Astrocyte (in vitro differentiated cells and primary cell): ENCODE measurements at regions not wholly inside any gene's neighbourhood (a gene's known extent, or its start where the extent isn't known, plus 50 kb on each side); places are given as distances from the start of the nearest gene placed in this dataset.

Source experiments
- DNase-seq: peaks from one replicate; pipeline ENCODE4 v3.0.0-alpha.2; 2010; ENCODE audit warnings: low read depth
- FAIRE-seq: peaks from 2 replicates; lab custom pipeline; 2011; peaks lifted over from hg19 to GRCh38; lab: Jason Lieb, UNC
- H2AFZ ChIP-seq: 2 replicates; pipeline ENCODE4 v1.6.0; 2012; ENCODE audit warnings: low read depth, low read length, inconsistent platforms
- H3K27ac ChIP-seq: 2 replicates; pipeline ENCODE4 v1.5.1; 2011; ENCODE audit warnings: low read depth, low read length, inconsistent platforms
- H3K27me3 ChIP-seq: 2 replicates; pipeline ENCODE4 v1.6.0; 2011; ENCODE audit warnings: low read length, inconsistent platforms; ENCODE audit not compliant: insufficient read depth
- H3K36me3 ChIP-seq: 2 replicates; pipeline ENCODE4 v1.5.1; 2011; ENCODE audit warnings: low read length, inconsistent platforms; ENCODE audit not compliant: insufficient read depth
- H3K4me1 ChIP-seq: 2 replicates; pipeline ENCODE4 v1.5.1; 2011; ENCODE audit warnings: low read length, inconsistent platforms; ENCODE audit not compliant: insufficient read depth
- H3K4me2 ChIP-seq: 2 replicates; pipeline ENCODE4 v1.6.0; 2012; ENCODE audit warnings: low read length, inconsistent platforms
- H3K4me3 ChIP-seq: 2 replicates; pipeline ENCODE4 v1.5.1; 2011; ENCODE audit warnings: low read depth, mild to moderate bottlenecking, low read length, inconsistent platforms; ENCODE audit not compliant: insufficient read depth
- H3K79me2 ChIP-seq: 2 replicates; pipeline ENCODE4 v1.6.0; 2012; ENCODE audit warnings: mild to moderate bottlenecking, low read length, inconsistent platforms; ENCODE audit not compliant: insufficient read depth
- H3K9ac ChIP-seq: 2 replicates; pipeline ENCODE4 v1.6.0; 2012; ENCODE audit warnings: mild to moderate bottlenecking, low read length, inconsistent platforms
- H3K9me3 ChIP-seq: 2 replicates; pipeline ENCODE4 v1.5.1; 2012; ENCODE audit warnings: low read depth, mild to moderate bottlenecking, low read length, inconsistent platforms; ENCODE audit not compliant: insufficient read depth
- H4K20me1 ChIP-seq: 2 replicates; pipeline ENCODE4 v1.6.0; 2012; ENCODE audit warnings: low read length, inconsistent platforms; ENCODE audit not compliant: insufficient read depth
- H3K27ac Mint-ChIP-seq: one replicate; pipeline ENCODE4 v1.8.0; 2021; ENCODE audit warnings: mild to moderate bottlenecking, mixed read lengths; ENCODE audit not compliant: unreplicated experiment
- H3K27me3 Mint-ChIP-seq: one replicate; pipeline ENCODE4 v1.8.0; 2021; ENCODE audit warnings: low read depth, mixed read lengths; ENCODE audit not compliant: unreplicated experiment
- H3K36me3 Mint-ChIP-seq: one replicate; pipeline ENCODE4 v1.8.0; 2021; ENCODE audit warnings: low read depth, mixed read lengths; ENCODE audit not compliant: unreplicated experiment
- H3K4me1 Mint-ChIP-seq: one replicate; pipeline ENCODE4 v1.8.0; 2021; ENCODE audit warnings: low read depth, mixed read lengths; ENCODE audit not compliant: unreplicated experiment
- H3K4me3 Mint-ChIP-seq: one replicate; pipeline ENCODE4 v1.8.0; 2021; ENCODE audit warnings: mild to moderate bottlenecking, moderate library complexity, mixed read lengths; ENCODE audit not compliant: unreplicated experiment
- H3K9me3 Mint-ChIP-seq: one replicate; pipeline ENCODE4 v1.8.0; 2021; ENCODE audit warnings: mild to moderate bottlenecking, mixed read lengths; ENCODE audit not compliant: unreplicated experiment
- CTCF ChIP-seq: IDR thresholded peaks from 2 replicates; pipeline ENCODE4 v1.5.1; 2011; ENCODE audit warnings: low read depth, mild to moderate bottlenecking, inconsistent platforms, low read length, moderate library complexity; ENCODE audit not compliant: insufficient read depth
- EZH2 ChIP-seq: IDR thresholded peaks from 2 replicates; pipeline ENCODE4 v1.6.1; 2012; ENCODE audit warnings: mild to moderate bottlenecking, low read length, inconsistent platforms; ENCODE audit not compliant: insufficient read depth

- Histone ChIP-seq H2AFZ (no peak overlapping the region), H3K9me3 (peaks cover 6% of the 10 kb centered on the region), H4K20me1 (no peaks in the 10 kb centered on the region), H3K36me3 (no peaks in the 10 kb centered on the region), H3K27me3 (no peaks in the 10 kb centered on the region), H3K27ac (no peak overlapping the region), H3K79me2 (no peaks in the 10 kb centered on the region), H3K9ac (no peak overlapping the region), H3K4me2 (no peak overlapping the region), H3K4me1 (no peaks in the 10 kb centered on the region), H3K4me3 (no peak overlapping the region)
- DNase-seq = no peak
- Mint-ChIP-seq H3K9me3 (no peaks in the 10 kb centered on the region), H3K4me1 (peaks cover 4% of the 10 kb centered on the region), H3K4me3 (no peak overlapping the region), H3K27ac (no peak overlapping the region), H3K36me3 (no peaks in the 10 kb centered on the region), H3K27me3 (no peaks in the 10 kb centered on the region)
- no peak for TF ChIP-seq CTCF
- no peak for TF ChIP-seq EZH2
- no peak for FAIRE-seq
These were observed 243.9 kb upstream of the SMARCA2 start for GRCh38 chr9:1771094-1771789.

- Histone ChIP-seq H3K79me2 (no peaks in the 10 kb centered on the region), H4K20me1 (no peaks in the 10 kb centered on the region), H2AFZ (no peak overlapping the region), H3K27ac (no peak overlapping the region), H3K9me3 (no peaks in the 10 kb centered on the region), H3K4me3 (no peak overlapping the region), H3K4me2 (no peak overlapping the region), H3K9ac (no peak overlapping the region), H3K27me3 (no peaks in the 10 kb centered on the region), H3K36me3 (no peaks in the 10 kb centered on the region), H3K4me1 (no peaks in the 10 kb centered on the region)
- no peak overlapping the region for H3K4me3 Mint-ChIP-seq
- no peak for DNase-seq
- no peak for TF ChIP-seq CTCF
- TF ChIP-seq EZH2 = no peak
- H3K27ac Mint-ChIP-seq = no peak overlapping the region
- H3K9me3 Mint-ChIP-seq = peaks cover 2% of the 10 kb centered on the region
- H3K27me3 Mint-ChIP-seq = no peaks in the 10 kb centered on the region
- no peak for FAIRE-seq
- peaks cover 4% of the 10 kb centered on the region for H3K4me1 Mint-ChIP-seq
- no peaks in the 10 kb centered on the region for H3K36me3 Mint-ChIP-seq
These were observed 239.9 kb upstream of the SMARCA2 start for GRCh38 chr9:1775230-1775629.

GRCh38 chr9:1776668-1777067 lies 238.5 kb upstream of the SMARCA2 start:
- H3K79me2 ChIP-seq = no peaks in the 10 kb centered on the region
- H2AFZ ChIP-seq = no peak overlapping the region
- TF ChIP-seq EZH2 = no peak
- no peak for TF ChIP-seq CTCF
- H3K36me3 ChIP-seq = no peaks in the 10 kb centered on the region
- peaks cover 2% of the 10 kb centered on the region for H3K9me3 Mint-ChIP-seq
- peaks cover 2% of the 10 kb centered on the region for H3K27me3 Mint-ChIP-seq
- no peak for FAIRE-seq
- no peaks in the 10 kb centered on the region for H3K36me3 Mint-ChIP-seq
- no peak overlapping the region for H3K27ac Mint-ChIP-seq
- H3K4me1 Mint-ChIP-seq = peaks cover 4% of the 10 kb centered on the region
- DNase-seq = no peak
- H3K9me3 ChIP-seq = no peaks in the 10 kb centered on the region
- H4K20me1 ChIP-seq = no peaks in the 10 kb centered on the region
- no peak overlapping the region for H3K9ac ChIP-seq
- H3K27ac ChIP-seq = no peak overlapping the region
- H3K4me2 ChIP-seq = no peak overlapping the region
- H3K27me3 ChIP-seq = no peaks in the 10 kb centered on the region
- H3K4me3 Mint-ChIP-seq = no peak overlapping the region
- H3K4me1 ChIP-seq = no peaks in the 10 kb centered on the region
- no peak overlapping the region for H3K4me3 ChIP-seq
